AG20443 (cell line): ENCODE measurements at regions not wholly inside any gene's neighbourhood (a gene's known extent, or its start where the extent isn't known, plus 50 kb on each side); places are given as distances from the start of the nearest gene placed in this dataset.
"Not testable (repeated sequence)": the region's sequence is repeated elsewhere in the genome, so short reads cannot be mapped to it uniquely, and the experiment has no call there.

ENCODE experiments used
- DNase-seq: peaks from one replicate; pipeline ENCODE4 v3.0.0; 2012; ENCODE audit warnings: low spot score, mixed read lengths

DNA sequence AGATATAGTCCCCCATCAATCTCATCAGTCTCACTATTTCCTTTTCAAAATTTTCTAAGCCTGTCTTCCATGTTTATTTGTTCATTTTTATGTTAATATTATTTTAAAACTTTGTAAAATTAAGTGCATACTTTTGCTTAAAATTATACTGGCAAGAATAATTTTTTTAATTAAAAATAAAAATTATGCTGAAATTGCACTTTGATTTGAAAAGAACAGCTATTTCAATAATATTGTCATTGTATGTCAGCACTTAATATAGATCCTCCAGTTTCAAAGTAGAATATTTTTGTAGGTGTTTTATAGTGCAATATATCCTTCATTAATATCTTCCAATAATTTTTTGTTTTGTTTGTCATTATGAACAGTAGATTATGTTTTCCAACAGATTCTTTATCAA, 99.0 kb upstream of the MAGI2 start:
- no peak for DNase-seq

DNA sequence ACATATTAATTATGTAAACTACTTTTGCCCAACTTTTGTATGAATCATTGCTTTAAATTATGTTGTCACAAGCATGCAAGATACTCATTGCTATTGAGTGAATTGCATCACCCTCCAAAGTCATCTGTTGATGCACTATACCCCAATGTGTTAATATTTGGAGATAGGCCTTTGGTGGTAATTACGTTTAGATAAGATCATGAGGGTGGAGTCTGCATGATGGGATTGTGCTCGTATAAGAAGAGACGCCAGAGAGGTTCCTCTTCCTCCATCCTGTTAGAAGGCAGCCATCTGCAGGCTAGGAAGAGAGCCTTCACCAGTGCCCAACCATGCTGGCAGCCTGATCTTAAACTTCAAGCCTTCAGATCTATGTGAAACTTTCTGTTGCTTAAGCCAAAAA, 95.3 kb upstream of the MAGI2 start:
- DNase-seq = no peak

DNA sequence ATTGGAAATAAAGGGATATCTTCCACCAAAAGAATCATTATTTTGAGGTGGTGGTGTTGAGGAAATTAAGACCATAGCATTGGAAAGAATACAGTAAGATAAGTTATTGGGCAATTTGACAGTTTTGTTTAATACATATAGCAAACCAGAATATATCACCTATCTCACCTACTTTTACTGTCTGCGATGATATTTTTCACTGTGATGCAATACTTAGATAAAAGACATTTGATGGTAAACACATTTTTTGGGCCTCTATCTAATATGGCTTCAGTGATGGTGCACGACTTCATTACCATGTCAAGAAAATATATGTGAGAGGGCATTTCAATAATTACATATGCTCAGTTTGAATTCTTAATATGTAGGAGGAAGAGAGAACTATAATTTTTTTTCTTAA, 93.7 kb upstream of the MAGI2 start:
- DNase-seq = no peak

DNA sequence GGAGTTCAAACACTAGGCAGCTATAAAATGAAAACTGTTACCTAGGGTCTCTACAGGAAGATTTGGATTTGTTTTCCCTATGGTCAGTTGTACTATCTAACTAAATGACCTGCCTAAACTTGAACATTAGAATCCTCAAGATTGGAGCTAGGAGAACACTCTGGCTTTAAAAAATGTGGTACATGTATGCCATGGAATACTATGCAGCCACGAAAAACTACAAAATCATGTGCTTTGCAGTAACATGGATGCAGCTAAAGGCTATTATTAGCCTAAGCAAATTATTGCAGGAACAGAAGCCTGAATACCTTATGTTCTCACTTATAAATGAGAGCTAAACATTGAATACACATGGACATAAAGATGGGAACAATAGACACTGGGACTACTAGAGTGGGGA, 87.1 kb upstream of the MAGI2 start:
- no peak for DNase-seq

DNA sequence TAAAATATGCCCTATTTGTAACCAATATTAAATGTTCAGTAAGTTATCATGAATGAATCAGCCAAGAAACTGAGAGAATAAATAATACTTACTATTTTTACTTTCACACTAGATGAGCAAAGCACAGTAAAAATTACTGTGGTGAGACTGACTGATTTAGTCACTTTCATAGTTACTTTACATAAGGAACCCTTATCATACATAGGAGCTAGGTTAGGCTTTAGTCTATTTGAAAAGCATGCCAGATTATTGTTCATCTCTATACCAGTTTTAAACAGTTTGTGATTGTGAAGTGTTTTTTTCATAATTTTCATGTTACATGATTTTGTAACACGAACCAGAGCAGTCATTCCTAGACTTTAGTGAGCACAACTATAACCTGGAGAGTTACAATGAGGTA, 80.7 kb upstream of the MAGI2 start:
- DNase-seq = no peak

DNA sequence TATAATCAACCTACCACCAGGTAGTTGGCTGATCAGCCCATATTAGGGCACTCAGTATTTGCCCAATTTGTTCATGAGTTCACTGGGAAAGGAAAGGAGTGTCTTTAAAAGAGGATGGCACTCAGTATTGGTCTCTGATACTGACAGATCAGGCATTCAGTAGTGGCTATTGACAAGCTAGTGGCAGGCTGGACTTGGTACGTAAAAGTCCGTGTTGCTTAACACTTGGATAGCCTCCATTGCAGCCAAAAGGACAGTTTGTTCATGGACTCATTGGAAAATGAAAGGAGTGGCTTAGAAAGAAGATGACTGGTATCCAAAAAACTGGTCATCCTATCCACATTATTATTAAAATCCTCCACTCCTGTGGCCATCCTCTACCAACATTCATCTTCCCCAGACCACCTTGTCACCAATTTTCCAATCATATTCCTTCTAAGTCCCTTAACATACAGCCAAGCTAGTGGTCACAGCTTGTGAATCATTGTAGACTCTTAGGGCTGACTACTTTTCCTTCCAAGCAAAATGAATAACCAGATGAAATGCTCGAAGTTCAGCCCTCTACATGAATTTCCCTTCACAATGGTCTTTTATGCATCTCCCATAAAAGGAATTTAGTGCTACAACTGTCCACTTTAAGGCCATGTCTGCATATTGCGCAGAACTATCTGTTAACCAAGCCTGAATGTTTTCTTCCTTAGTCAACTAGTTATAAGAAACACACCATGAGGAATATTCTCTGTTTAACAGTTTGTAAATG, 78.6 kb upstream of the MAGI2 start:
- DNase-seq = no peak

DNA sequence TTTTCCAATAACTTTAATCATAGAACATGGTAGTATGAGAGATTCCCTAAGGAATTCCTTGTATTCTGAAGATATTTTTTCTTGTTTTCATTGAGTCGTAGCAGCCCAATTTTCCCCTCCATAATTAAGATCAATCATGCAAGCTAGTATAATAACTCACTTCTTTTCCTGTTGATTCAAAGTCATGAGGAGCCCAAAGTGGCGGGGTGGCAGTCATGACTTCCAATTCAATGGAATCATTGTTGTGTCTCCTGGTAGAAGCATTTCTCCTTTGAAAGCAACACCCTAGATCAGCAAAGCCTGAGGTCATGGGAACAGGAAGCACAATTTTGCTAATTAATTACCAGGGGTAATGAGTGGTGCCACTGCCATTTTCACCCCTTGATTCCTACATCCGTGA, 77.6 kb upstream of the MAGI2 start:
- DNase-seq = no peak

DNA sequence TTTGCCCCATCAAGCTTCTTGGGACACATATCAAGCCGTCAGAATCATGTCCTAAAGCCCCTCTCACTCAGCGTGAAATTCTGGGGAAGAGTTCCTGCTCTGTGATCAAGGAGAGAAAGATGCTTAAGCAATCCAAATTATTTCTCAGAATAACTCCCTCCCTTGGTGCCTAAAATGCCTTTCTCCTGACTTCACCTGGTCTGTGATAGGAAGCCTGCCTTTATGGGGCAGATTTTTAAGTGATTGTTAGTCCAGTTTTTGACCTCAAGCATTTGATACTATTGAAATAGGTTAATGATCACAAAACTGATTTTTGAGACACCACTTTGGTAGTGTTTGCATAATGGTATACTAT, 76.4 kb upstream of the MAGI2 start:
- peak; percentile 23 for DNase-seq

DNA sequence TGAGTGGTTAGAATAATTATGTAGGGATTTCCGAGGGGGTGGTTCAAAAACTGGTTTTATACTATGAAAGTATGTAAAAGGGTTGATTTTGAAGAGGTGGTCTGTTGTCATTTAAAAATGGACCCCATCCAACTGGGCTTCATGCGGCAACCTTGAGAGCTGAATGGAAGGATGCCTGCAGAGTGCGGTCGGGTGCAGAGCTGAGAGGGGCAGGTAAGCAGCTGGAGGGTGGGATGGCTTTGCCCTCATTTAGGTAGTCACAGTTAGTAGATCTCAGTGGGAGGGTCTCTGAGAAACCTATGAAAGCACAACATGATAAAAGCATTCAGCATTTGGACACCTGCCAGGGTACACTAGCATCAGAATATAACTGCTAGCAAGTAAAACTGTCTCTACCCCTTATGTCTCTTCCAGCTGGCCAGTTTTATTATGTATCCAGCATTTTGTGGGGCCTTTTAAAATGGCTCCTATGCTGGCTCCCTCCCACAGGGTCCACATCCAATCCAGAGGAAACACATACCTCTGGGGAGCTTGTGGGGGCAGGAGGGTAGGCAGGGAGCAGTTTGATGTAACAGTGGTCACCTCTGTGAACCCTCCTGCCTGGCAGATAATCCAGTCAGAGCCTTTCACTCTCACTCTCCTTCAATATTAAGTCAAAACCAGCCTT, 75.9 kb upstream of the MAGI2 start:
- DNase-seq = no peak

DNA sequence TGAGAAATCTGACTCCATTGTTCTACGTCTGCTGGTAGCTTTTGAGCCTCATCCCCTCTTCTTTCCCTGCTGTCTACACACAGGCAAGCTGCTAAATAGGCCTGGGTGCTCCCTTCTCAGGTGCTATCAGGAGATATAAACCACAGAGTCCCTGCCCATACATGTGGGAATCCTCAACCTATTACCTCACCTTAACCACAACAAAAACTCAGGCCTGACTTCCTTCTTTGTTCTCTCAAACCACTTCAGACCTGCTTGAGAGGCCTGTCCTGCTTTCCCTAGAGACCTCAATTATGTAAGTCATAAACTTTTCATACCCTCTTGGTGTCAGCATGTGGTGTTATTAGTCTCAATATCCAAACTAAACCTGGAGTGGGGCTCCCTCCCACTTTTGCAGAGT, 75.0 kb upstream of the MAGI2 start:
- no peak for DNase-seq

DNA sequence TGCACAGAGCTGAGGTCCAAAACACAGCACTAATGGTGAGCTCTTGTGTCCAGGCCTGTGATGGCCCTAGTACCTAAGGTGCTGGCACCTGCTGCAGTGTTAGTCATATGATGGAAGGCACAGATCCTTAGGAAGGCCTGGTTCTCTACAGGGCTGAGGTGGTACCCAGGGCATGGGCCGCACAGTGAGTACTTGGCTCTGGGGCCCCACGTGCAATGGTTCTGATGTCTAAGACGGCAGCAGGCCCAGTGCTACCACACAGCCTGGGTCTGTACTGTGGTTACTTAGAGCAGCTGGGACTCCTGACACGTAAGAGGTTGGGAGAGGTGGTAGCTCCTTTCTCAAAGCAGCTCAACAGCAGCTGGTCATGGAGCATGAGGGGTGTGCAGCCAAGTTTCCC, 70.6 kb upstream of the MAGI2 start:
- no peak for DNase-seq

DNA sequence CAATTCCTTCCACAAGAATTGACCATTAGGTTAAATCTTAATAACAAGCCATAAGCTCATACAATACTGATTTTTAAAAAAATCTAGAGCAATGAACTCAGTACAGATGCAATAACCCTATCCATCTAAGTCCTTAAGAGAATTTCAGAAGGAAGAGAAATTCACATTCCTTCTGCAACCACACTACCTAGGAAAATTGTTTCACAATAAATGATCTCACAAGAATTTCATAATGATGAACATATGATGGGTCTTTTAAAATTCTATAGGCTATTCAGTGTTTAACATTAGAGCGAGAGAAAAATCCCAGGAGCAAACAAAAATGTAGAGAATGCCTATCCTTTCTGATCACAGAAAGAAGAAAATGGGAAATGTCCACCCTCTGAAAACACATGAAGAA, 70.0 kb upstream of the MAGI2 start:
- no peak for DNase-seq

DNA sequence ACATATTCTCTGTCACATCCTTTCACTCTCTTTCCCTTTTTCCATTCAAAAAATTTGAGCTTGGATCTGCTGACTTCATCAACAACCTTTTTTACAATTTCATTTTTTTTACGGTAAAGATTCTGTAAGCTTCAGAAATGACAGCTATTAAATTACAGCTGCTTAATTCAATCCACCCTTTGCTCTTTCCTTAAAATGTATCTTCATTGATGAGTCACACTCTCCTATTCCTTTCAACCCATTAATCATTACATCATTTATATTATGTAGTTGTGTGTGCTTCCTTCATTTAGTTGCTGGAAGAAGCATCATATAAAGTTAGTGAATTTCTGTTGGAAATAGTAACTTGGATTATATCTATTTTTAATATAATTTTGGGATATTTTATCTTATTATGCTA, 67.1 kb upstream of the MAGI2 start:
- DNase-seq = no peak

DNA sequence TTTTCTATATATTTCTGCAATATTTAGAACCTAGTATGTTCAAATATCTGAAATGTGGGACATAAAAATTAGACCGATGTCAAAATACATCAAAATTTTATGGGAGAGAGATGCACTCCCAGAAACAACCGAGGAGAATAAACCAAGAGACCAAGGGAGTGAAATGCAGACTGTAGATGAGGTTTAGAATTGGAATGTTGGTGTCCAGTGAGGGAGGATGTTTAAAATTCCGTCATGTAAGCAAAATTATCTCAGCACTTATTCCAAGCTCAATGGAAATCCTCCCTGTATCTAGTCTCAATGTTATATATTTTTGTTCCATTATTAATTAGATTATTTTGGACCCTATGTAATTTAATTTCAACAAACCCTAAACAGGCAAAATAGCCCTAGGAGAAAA, 61.9 kb upstream of the MAGI2 start:
- peak; percentile 22 for DNase-seq

DNA sequence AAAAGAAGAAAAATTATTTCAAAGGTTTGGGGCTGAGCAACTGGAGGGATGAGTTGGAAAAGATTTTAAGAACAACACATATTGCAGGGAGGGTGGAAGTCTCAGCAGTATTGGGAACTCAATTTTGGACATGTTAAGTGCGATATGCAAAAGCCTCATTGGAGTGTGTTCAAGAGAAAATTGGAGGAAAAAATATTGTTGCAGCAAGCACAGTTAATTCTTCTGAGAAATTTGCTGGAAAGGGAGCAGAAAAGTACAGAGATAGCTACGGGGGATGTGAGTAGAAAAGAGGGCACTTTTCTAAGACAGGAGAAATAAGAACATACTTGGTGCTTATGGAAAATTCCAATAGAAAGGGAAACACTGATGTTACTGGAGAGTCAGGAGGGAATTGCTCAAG, 59.8 kb upstream of the MAGI2 start:
- no peak for DNase-seq

DNA sequence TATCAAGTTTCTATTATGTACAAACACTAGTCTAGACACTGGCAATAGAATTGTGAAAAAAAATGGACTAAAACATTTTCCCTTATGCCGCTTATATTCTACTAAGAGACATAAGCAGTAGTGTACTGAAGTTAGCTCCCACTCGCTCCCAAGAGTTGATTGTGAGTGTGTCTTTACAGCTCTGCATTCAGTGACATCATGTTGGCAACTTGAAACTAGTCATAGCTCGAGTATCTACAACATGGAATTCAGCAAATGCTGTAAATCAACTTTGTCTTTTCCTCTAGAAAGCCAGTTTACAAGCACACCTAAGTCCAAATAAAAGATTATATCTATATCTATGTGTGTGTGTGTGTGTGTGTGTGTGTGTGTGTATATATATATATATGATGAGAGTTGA, 58.8 kb upstream of the MAGI2 start:
- DNase-seq = no peak

DNA sequence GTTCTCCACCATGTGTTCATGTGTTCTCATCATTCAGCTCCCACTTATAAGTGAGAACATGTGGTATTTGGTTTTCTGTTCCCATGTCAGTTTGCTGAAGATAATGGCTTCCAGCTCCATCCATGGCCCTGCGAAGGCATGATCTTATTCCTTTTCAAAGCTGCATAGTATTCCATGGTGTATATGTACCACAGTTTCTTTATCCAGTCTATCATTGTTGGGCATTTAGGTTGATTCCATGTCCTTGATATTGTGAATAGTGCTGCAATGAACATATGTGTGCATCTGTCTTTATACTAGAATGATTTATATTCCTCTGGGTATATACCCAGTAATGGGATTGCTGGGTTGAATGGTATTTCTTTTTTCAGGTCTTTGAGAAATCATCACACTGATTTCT, 57.6 kb upstream of the MAGI2 start:
- DNase-seq = not testable (repeated sequence)

DNA sequence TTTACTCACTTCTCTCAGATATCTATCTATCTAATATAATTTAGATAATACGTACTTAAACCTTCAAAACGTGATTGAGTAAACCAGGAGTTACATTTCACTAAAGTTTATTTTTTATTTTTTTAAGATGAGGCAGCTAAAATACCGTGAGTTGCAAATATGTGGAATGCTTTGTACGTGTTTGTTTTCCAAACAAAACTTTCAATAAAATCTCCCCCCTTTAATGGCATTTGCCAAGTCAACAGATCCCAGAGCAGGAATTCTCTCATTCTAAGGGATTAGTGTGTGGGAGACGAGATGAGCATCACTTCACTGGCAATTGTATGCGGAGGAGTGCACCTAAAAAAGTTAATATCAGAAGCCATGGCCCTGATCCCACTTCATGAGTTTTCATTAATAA, 53.7 kb upstream of the MAGI2 start:
- no peak for DNase-seq

DNA sequence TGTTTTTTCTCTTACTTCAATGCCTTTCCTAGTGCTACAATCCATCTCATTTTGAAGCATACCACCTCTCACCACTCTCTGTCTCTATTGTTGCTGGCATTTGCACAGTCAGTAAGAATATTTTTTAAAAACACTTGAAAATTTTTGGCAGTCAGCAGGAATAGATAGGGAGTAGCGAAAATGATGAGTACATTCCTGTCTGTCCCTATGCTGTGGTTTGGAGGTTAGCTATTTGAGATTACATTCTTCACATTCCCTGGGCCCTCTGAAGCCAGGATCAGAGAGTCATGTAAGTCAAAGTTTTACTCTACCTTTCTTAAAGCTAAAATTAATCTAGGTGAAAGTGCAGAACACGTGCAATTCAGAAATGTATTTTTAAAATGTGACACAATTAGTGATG, 53.0 kb upstream of the MAGI2 start:
- DNase-seq = peak; percentile 40

DNA sequence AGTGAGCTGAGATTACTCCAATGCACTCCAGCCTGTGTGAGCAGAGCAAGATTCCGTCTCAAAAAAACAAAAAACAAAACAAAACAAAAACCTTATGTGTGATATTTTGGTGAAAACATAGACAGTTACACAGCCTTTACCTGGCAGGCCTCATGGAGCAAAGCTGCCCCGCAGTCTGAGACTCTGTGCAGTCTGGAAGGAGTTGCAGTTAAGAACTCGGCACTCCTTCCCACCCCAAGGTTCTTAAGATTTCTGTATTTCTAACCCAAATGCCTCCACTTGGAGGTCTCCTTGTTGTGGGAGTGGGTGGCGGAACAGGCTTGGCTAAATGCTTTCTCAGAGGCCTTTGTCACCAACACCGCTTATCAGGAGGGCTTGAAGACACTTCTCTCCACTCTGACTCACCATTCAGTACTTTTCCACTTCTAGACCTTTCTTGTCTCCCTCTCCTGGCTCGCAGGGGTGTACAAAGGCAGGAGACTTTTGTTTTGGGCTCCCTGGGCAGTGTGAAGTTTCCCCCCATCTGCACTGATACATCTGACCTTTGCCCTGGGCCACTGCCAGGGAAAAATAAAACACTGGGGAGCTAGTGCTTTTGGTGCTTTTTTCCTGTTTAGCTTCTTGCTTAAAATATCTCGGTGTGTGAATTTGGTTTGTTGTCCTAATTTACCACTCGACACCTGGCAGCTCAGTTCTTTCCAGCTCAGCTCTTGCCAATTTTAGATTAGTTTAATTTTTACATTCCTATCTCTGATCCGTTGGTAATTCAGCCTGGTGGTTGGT, 51.3 kb upstream of the MAGI2 start:
- DNase-seq = peak; percentile 9
